Trophoblast cell (in vitro differentiated cells and primary cell): ENCODE measurements at regions not wholly inside any gene's neighbourhood (a gene's known extent, or its start where the extent isn't known, plus 50 kb on each side); places are given as distances from the start of the nearest gene placed in this dataset.
A peak's percentile ranks its signal among the peaks of the same experiment; 100 is the strongest.

Experiments used
- DNase-seq, 2 donors: peaks; one replicate each; pipeline ENCODE4 v3.0.0-alpha.2; 2016
- H2AFZ ChIP-seq: 2 replicates; pipeline ENCODE4 v1.6.1; 2013; ENCODE audit warnings: low read length, moderate library complexity, mild to moderate bottlenecking; ENCODE audit not compliant: insufficient read depth, poor library complexity
- H2AK5ac ChIP-seq: 2 replicates; pipeline ENCODE4 v1.6.1; 2013; ENCODE audit warnings: mild to moderate bottlenecking, low read length
- H2BK120ac ChIP-seq: 2 replicates; pipeline ENCODE4 v1.6.1; 2013; ENCODE audit warnings: low read length, mild to moderate bottlenecking, moderate library complexity; ENCODE audit not compliant: insufficient read depth, poor library complexity
- H2BK12ac ChIP-seq: 2 replicates; pipeline ENCODE4 v1.6.1; 2013; ENCODE audit warnings: mild to moderate bottlenecking, low read length, moderate library complexity
- H2BK5ac ChIP-seq: 2 replicates; pipeline ENCODE4 v1.6.1; 2013; ENCODE audit warnings: low read length, low read depth, moderate library complexity, mild to moderate bottlenecking; ENCODE audit not compliant: poor library complexity
- H3K14ac ChIP-seq: 2 replicates; pipeline ENCODE4 v1.6.1; 2013; ENCODE audit warnings: mild to moderate bottlenecking, low read length
- H3K18ac ChIP-seq: 2 replicates; pipeline ENCODE4 v1.6.1; 2013; ENCODE audit warnings: mild to moderate bottlenecking, low read length
- H3K23ac ChIP-seq: 2 replicates; pipeline ENCODE4 v1.6.1; 2013; ENCODE audit warnings: low read length
- H3K27ac ChIP-seq: 2 replicates; pipeline ENCODE4 v1.5.1; 2013; ENCODE audit warnings: low read depth, mild to moderate bottlenecking, inconsistent platforms, low read length, moderate library complexity
- H3K27me3 ChIP-seq: 2 replicates; pipeline ENCODE4 v1.6.1; 2013; ENCODE audit warnings: inconsistent platforms, mild to moderate bottlenecking, low read length, moderate library complexity; ENCODE audit not compliant: insufficient read depth
- H3K36me3 ChIP-seq, 2 experiments: 1 replicate in 1 of 2; 2 replicates in 1 of 2; pipeline ENCODE4 v1.6.1; 2013; ENCODE audit warnings: low read length in 2 of 2, mild to moderate bottlenecking in 2 of 2, moderate library complexity in 1 of 2; ENCODE audit not compliant: insufficient read depth in 2 of 2, control insufficient read depth in 1 of 2
- H3K4ac ChIP-seq: 2 replicates; pipeline ENCODE4 v1.6.1; 2013; ENCODE audit warnings: low read depth, mild to moderate bottlenecking, low read length, moderate library complexity
- H3K4me1 ChIP-seq, 2 experiments: 1 replicate in 1 of 2; 2 replicates in 1 of 2; pipeline ENCODE4 v1.6.1; 2013; ENCODE audit warnings: low read length in 2 of 2, mild to moderate bottlenecking in 2 of 2, moderate library complexity in 1 of 2; ENCODE audit not compliant: insufficient read depth in 2 of 2, control insufficient read depth in 1 of 2
- H3K4me2 ChIP-seq: 2 replicates; pipeline ENCODE4 v1.6.1; 2013; ENCODE audit warnings: inconsistent platforms, mild to moderate bottlenecking, low read length, moderate library complexity
- H3K4me3 ChIP-seq: 2 replicates; pipeline ENCODE4 v1.5.1; 2013; ENCODE audit warnings: mild to moderate bottlenecking, low read depth, low read length, inconsistent platforms
- H3K79me1 ChIP-seq: one replicate; pipeline ENCODE4 v1.6.1; 2013; ENCODE audit warnings: low read length
- H3K79me2 ChIP-seq: 2 replicates; pipeline ENCODE4 v1.6.1; 2013; ENCODE audit warnings: low read length, mild to moderate bottlenecking; ENCODE audit not compliant: control insufficient read depth, insufficient read depth, poor library complexity
- H3K9ac ChIP-seq: 2 replicates; pipeline ENCODE4 v1.6.1; 2013; ENCODE audit warnings: mild to moderate bottlenecking, low read length
- H3K9me3 ChIP-seq: 2 replicates; pipeline ENCODE4 v1.6.1; 2013; ENCODE audit warnings: low read depth, mild to moderate bottlenecking, control low read depth, inconsistent platforms, low read length; ENCODE audit not compliant: insufficient read depth
- H4K12ac ChIP-seq: 2 replicates; pipeline ENCODE4 v1.6.1; 2013; ENCODE audit warnings: low read depth, mild to moderate bottlenecking, low read length, moderate library complexity
- H4K8ac ChIP-seq: 2 replicates; pipeline ENCODE4 v1.6.1; 2013; ENCODE audit warnings: low read depth, mild to moderate bottlenecking, low read length, moderate library complexity
- H4K91ac ChIP-seq: one replicate; pipeline ENCODE4 v1.6.1; 2013; ENCODE audit warnings: low read depth, mild to moderate bottlenecking, low read length, moderate library complexity
- WGBS: extraction: QIAGEN DNeasy Blood & Tissue Kit; methylation state at CpG from one replicate; pipeline ENCODE4 v1.1.7; 2013; ENCODE audit warnings: missing lambda C conversion rate; ENCODE audit not compliant: insufficient read length, insufficient coverage; ENCODE audit errors: extremely low coverage; 5-methylcytosine and 5-hydroxymethylcytosine counted together

GRCh38 chr2:64312622-64313397 lies 141.2 kb upstream of the LGALSL start:
- H3K14ac ChIP-seq: no peak overlapping the region
- H3K23ac ChIP-seq: no peak overlapping the region
- H2BK120ac ChIP-seq: no peak overlapping the region
- no peak overlapping the region for H2BK5ac ChIP-seq
- no peak overlapping the region for H2AK5ac ChIP-seq
- H2AFZ ChIP-seq: no peak overlapping the region
- H2BK12ac ChIP-seq: peak overlapping the region; percentile 38
- H4K12ac ChIP-seq: no peak overlapping the region
- no peak overlapping the region for H3K27ac ChIP-seq
- no CpG with 5 or more reads among the region's 13 CpGs for WGBS
- no peak overlapping the region for H3K4ac ChIP-seq
- H3K9ac ChIP-seq: no peak overlapping the region
- H3K27me3 ChIP-seq: no peaks in the 10 kb centered on the region
- H4K91ac ChIP-seq: peak overlapping the region; percentile 27
- H3K36me3 ChIP-seq: no peaks in the 10 kb centered on the region
- H3K4me2 ChIP-seq: no peak overlapping the region
- H3K4me1 ChIP-seq: peaks cover 0 to 8% of the 10 kb centered on the region in 2 experiments
- H3K9me3 ChIP-seq: peaks cover 1% of the 10 kb centered on the region
- peak overlapping the region; percentile 7 for H4K8ac ChIP-seq
- DNase-seq: no peak
- no peaks in the 10 kb centered on the region for H3K79me2 ChIP-seq
- peaks cover 3% of the 10 kb centered on the region for H3K79me1 ChIP-seq
- no peak overlapping the region for H3K18ac ChIP-seq
- no peak overlapping the region for H3K4me3 ChIP-seq

GRCh38 chr2:64313398-64313723 lies 140.6 kb upstream of the LGALSL start:
- no peak overlapping the region for H2BK120ac ChIP-seq
- H4K91ac ChIP-seq: no peak overlapping the region
- H4K8ac ChIP-seq: no peak overlapping the region
- H3K36me3 ChIP-seq: no peaks in the 10 kb centered on the region
- H3K18ac ChIP-seq: no peak overlapping the region
- H2AFZ ChIP-seq: no peak overlapping the region
- no peak overlapping the region for H3K9ac ChIP-seq
- no CpG with 5 or more reads among the region's 3 CpGs for WGBS
- no peak overlapping the region for H3K4me3 ChIP-seq
- H3K14ac ChIP-seq: no peak overlapping the region
- peaks cover 1% of the 10 kb centered on the region for H3K9me3 ChIP-seq
- no peak overlapping the region for H3K27ac ChIP-seq
- H3K27me3 ChIP-seq: no peaks in the 10 kb centered on the region
- H4K12ac ChIP-seq: no peak overlapping the region
- H3K23ac ChIP-seq: no peak overlapping the region
- no peaks in the 10 kb centered on the region for H3K79me2 ChIP-seq
- H2BK5ac ChIP-seq: no peak overlapping the region
- no peak overlapping the region for H3K4me2 ChIP-seq
- no peak for DNase-seq
- no peak overlapping the region for H2AK5ac ChIP-seq
- peaks cover 3% of the 10 kb centered on the region for H3K79me1 ChIP-seq
- peaks cover 0 to 8% of the 10 kb centered on the region in 2 experiments for H3K4me1 ChIP-seq
- H2BK12ac ChIP-seq: no peak overlapping the region
- H3K4ac ChIP-seq: no peak overlapping the region

GRCh38 chr2:64315291-64315960 lies 138.5 kb upstream of the LGALSL start:
- no peak overlapping the region for H3K9ac ChIP-seq
- no peak overlapping the region for H2BK120ac ChIP-seq
- no CpG with 5 or more reads among the region's 6 CpGs for WGBS

GRCh38 chr2:64317707-64318475 lies 136.1 kb upstream of the LGALSL start:
- peaks cover 1% of the 10 kb centered on the region for H3K9me3 ChIP-seq
- no peak overlapping the region for H3K4me3 ChIP-seq
- no peak overlapping the region for H2AFZ ChIP-seq
- no peak overlapping the region for H4K91ac ChIP-seq
- no peak overlapping the region for H3K27ac ChIP-seq
- no peak overlapping the region for H4K12ac ChIP-seq
- no peak overlapping the region for H3K23ac ChIP-seq
- no peak overlapping the region for H3K4me2 ChIP-seq
- no peaks in the 10 kb centered on the region for H3K36me3 ChIP-seq
- H3K4ac ChIP-seq: no peak overlapping the region
- no peak overlapping the region for H4K8ac ChIP-seq
- no peak overlapping the region for H2BK12ac ChIP-seq
- H2AK5ac ChIP-seq: no peak overlapping the region
- peaks cover 0 to 3% of the 10 kb centered on the region in 2 experiments for H3K4me1 ChIP-seq
- no peaks in the 10 kb centered on the region for H3K79me2 ChIP-seq
- no CpG with 5 or more reads among the region's 2 CpGs for WGBS
- no peaks in the 10 kb centered on the region for H3K79me1 ChIP-seq
- no peak overlapping the region for H2BK5ac ChIP-seq
- H3K9ac ChIP-seq: no peak overlapping the region
- H3K27me3 ChIP-seq: no peaks in the 10 kb centered on the region
- H2BK120ac ChIP-seq: no peak overlapping the region
- H3K18ac ChIP-seq: no peak overlapping the region
- no peak overlapping the region for H3K14ac ChIP-seq
- no peak for DNase-seq

More at GRCh38 chr2:64315291-64315960, 138.5 kb upstream of the LGALSL start:
- H3K27ac ChIP-seq: no peak overlapping the region
- H4K91ac ChIP-seq: no peak overlapping the region
- no peak overlapping the region for H4K12ac ChIP-seq
- no peak overlapping the region for H4K8ac ChIP-seq
- H3K4me2 ChIP-seq: no peak overlapping the region
- H3K79me2 ChIP-seq: no peaks in the 10 kb centered on the region
- no peak for DNase-seq
- H3K9me3 ChIP-seq: peaks cover 1% of the 10 kb centered on the region
- H2BK12ac ChIP-seq: no peak overlapping the region
- no peak overlapping the region for H3K4me3 ChIP-seq
- no peak overlapping the region for H3K23ac ChIP-seq
- H3K18ac ChIP-seq: no peak overlapping the region
- H3K36me3 ChIP-seq: no peaks in the 10 kb centered on the region
- H3K27me3 ChIP-seq: no peaks in the 10 kb centered on the region
- H3K4ac ChIP-seq: no peak overlapping the region
- no peak overlapping the region for H2BK5ac ChIP-seq
- H2AFZ ChIP-seq: no peak overlapping the region
- H3K4me1 ChIP-seq: peaks cover 0 to 8% of the 10 kb centered on the region in 2 experiments
- H3K14ac ChIP-seq: no peak overlapping the region
- no peak overlapping the region for H2AK5ac ChIP-seq
- H3K79me1 ChIP-seq: peaks cover 3% of the 10 kb centered on the region
